Heart right ventricle (tissue), 16 donors: ENCODE measurements at regions not wholly inside any gene's neighbourhood (a gene's known extent, or its start where the extent isn't known, plus 50 kb on each side); places are given as distances from the start of the nearest gene placed in this dataset.
A peak's percentile ranks its signal among the peaks of the same experiment; 100 is the strongest.

Experiments used
- ATAC-seq, 8 donors: fragments of 200-7000 bp; cut with Tn5 transposase; one replicate each; pipeline ENCODE4 v1.9.1; 2020; ENCODE audit warnings: mild to moderate bottlenecking in 8 of 8, moderate library complexity in 8 of 8, moderate number of reproducible peaks in 1 of 8
- DNase-seq, 2 donors: peaks; one replicate each; pipeline ENCODE4 v3.0.0-alpha.2; 2020
- H3K27ac ChIP-seq, 10 donors: fragments of 200-600 bp; sonication (generic) in 2 of 10; one replicate each; pipeline versions ENCODE4 v1.5.0 to v1.8.0; 2020 to 2022; ENCODE audit warnings: mild to moderate bottlenecking in 3 of 10
- H3K27me3 ChIP-seq, 7 donors: fragments of 200-600 bp; one replicate each; pipeline ENCODE4 v1.8.0; 2021 to 2022; ENCODE audit warnings: mild to moderate bottlenecking in 2 of 7
- H3K36me3 ChIP-seq, 9 donors: fragments of 200-600 bp; sonication (generic) in 1 of 9; one replicate each; pipeline versions ENCODE4 v1.5.0 to v1.8.0; 2020 to 2022; ENCODE audit warnings: mild to moderate bottlenecking in 2 of 9
- H3K4me1 ChIP-seq, 9 donors: fragments of 200-600 bp; sonication (generic) in 1 of 9; one replicate each; pipeline versions ENCODE4 v1.5.0 to v1.8.0; 2020 to 2022; ENCODE audit warnings: mild to moderate bottlenecking in 4 of 9
- H3K4me3 ChIP-seq, 10 donors: fragments of 200-600 bp; sonication (generic) in 2 of 10; one replicate each; pipeline versions ENCODE4 v1.5.0 to v1.8.0; 2020 to 2022; ENCODE audit warnings: mild to moderate bottlenecking in 7 of 10, moderate library complexity in 2 of 10
- H3K9me3 ChIP-seq, 11 donors: fragments of 200-600 bp in 10 of 11; sonication (generic) in 2 of 11; one replicate each; pipeline versions ENCODE4 v1.5.0 to v1.8.0; 2013 to 2022; ENCODE audit warnings: mild to moderate bottlenecking in 2 of 11, control low read depth in 1 of 11, moderate library complexity in 1 of 11
- CTCF ChIP-seq, 9 donors: fragments of 200-600 bp; sonication (generic) in 2 of 9; IDR thresholded peaks; one replicate each; pipeline versions ENCODE4 v1.5.0 to v1.8.0; 2021 to 2022; ENCODE audit warnings: antibody characterized with exemption in 9 of 9, mild to moderate bottlenecking in 5 of 9, moderate library complexity in 1 of 9
- WGBS, 2 donors: extraction: QIAGEN DNeasy Blood & Tissue Kit; methylation state at CpG; one replicate each; pipeline ENCODE4 v1.1.7; 2013; ENCODE audit warnings: inconsistent platforms in 1 of 2; 5-methylcytosine and 5-hydroxymethylcytosine counted together
- intact Hi-C, 10 donors: fragments of 100-400 bp; cut with DNase I; formaldehyde crosslinking; loops; one replicate each; pipeline versions ENCODE4 v1.11.1 to v1.14.2; 2022
- donor health status: Arrhythmogenic right ventricular cardiomyopathy.
- donor health status: ischemic (EF 13 %, LVEDD 7.1; RV severe dilation, severe dysfunction).
- donor health status: healthy with polysubstance abuse.
- donor health status: DM: no; HTN: yes; CAD: no.
- donor health status: DM: no; HTN: no; CAD: no.
- donor health status: ischemic (EF 25% LVEDD 6.9; RV normal size, moderate dysfunction).
- donor health status: ischemic (EF 25% LVEDD 5.7; RV mildly dilated, moderate dysfunction).
- donor health status: healthy.
- donor health status: DM: yes; HTN: yes; CAD: no.
- donor health status: Ischemic cardiomyopathy.
- donor health status: ischemic (EF 35%, LVEDD 5.7; RV mildly dilated, moderate dysfunction).
- donor health status: nonischemic (EF 11% LVEDD 7.7; RV severe dilation, severe dysfunction).
- donor health status: DM: yes; HTN: yes; CAD: no.
- donor health status: PGD.
- donor health status: ischemic (EF 29% LVEDD 5.4; RV normal size, mild dysfunction).
- donor health status: nonischemic (EF 23%, LVEDD 6.1; RV moderate dilation, normal function).

GRCh38 chr3:144104186-144104585 lies 132.6 kb downstream of the DIPK2A start:
- no peak for DNase-seq
- H3K27me3 ChIP-seq: no peaks in the 10 kb centered on the region

GRCh38 chr3:144104679-144105078 lies 133.1 kb downstream of the DIPK2A start:
- no peak for DNase-seq
- 93 to 94% methylated on average over 1 of the region's 1 CpG for WGBS, 2 donors
- Histone ChIP-seq H3K27ac (no peak overlapping the region), H3K27me3 (no peaks in the 10 kb centered on the region), H3K4me3 (no peak overlapping the region), H3K36me3 (no peaks in the 10 kb centered on the region), H3K4me1 (peaks cover 0 to 5% (median 0%) of the 10 kb centered on the region in 9 donors), H3K9me3 (peaks cover 0 to 5% (median 1%) of the 10 kb centered on the region in 11 donors)
- no peak for ATAC-seq
- TF ChIP-seq CTCF (IDR thresholded peaks at IDR 0.05): no peak
- intact Hi-C loops: no loop called here

More at GRCh38 chr3:144104186-144104585, 132.6 kb downstream of the DIPK2A start:
- peak in 2 of 8 donors; percentile 33 for ATAC-seq
- TF ChIP-seq CTCF (IDR thresholded peaks at IDR 0.05): no peak
- intact Hi-C loops: no loop called here
- WGBS, 2 donors: 42 to 58% methylated on average over 3 of the region's 3 CpGs
- peak overlapping the region in 1 of 10 donors; percentile 28 for H3K27ac ChIP-seq
- H3K4me3 ChIP-seq: no peak overlapping the region
- H3K4me1 ChIP-seq: peaks cover 0 to 5% (median 0%) of the 10 kb centered on the region in 9 donors
- peaks cover 0 to 10% (median 6%) of the 10 kb centered on the region in 11 donors for H3K9me3 ChIP-seq
- H3K36me3 ChIP-seq: no peaks in the 10 kb centered on the region

- DNase-seq: no peak
- 72 to 78% methylated on average over 3 of the region's 3 CpGs for WGBS, 2 donors
- H3K27me3 ChIP-seq: no peaks in the 10 kb centered on the region
- no peak overlapping the region for H3K27ac ChIP-seq
- H3K4me3 ChIP-seq: no peak overlapping the region
- TF ChIP-seq CTCF (IDR thresholded peaks at IDR 0.05): no peak
- ATAC-seq: peak in 2 of 8 donors; percentile 42 to 77
- no peaks in the 10 kb centered on the region for H3K36me3 ChIP-seq
- peaks cover 0 to 5% (median 0%) of the 10 kb centered on the region in 9 donors for H3K4me1 ChIP-seq
- intact Hi-C loops: no loop called here
- H3K9me3 ChIP-seq: no peaks in the 10 kb centered on the region
Observed at GRCh38 chr3:144105542-144105941, 133.9 kb downstream of the DIPK2A start.

- WGBS, 2 donors: 81 to 90% methylated on average over 3 of the region's 3 CpGs
- no peaks in the 10 kb centered on the region for H3K9me3 ChIP-seq
- H3K4me1 ChIP-seq: peaks cover 0 to 5% (median 0%) of the 10 kb centered on the region in 9 donors
- no peak overlapping the region for H3K4me3 ChIP-seq
- H3K27ac ChIP-seq: no peak overlapping the region
- no peaks in the 10 kb centered on the region for H3K36me3 ChIP-seq
- DNase-seq (no peak), ATAC-seq (no peak)
- no peaks in the 10 kb centered on the region for H3K27me3 ChIP-seq
- no peak for TF ChIP-seq CTCF (IDR thresholded peaks at IDR 0.05)
- intact Hi-C loops: no loop called here
Observed at GRCh38 chr3:144106970-144107369, 135.3 kb downstream of the DIPK2A start.
